ENCODE measurements at regions not wholly inside any gene's neighbourhood (a gene's known extent, or its start where the extent isn't known, plus 50 kb on each side); places are given as distances from the start of the nearest gene placed in this dataset.

GRCh38 chr18:65016631-65017371 is 734.0 kb upstream of the CDH7 start:
- Histone ChIP-seq H3K9me3 (ENCODE audit: control insufficient read depth, low read length) (peaks cover 4% of the 10 kb centered on the region), H3K4me1 (ENCODE audit: control insufficient read depth, insufficient read depth, low read length, poor library complexity, severe bottlenecking) (no peaks in the 10 kb centered on the region), H3K27ac (ENCODE audit: insufficient read depth, low read length, poor library complexity, severe bottlenecking) (no peak overlapping the region), H3K36me3 (ENCODE audit: control insufficient read depth, insufficient read depth, low read length) (no peaks in the 10 kb centered on the region), H3K4me3 (ENCODE audit: insufficient read depth, low read depth, low read length, poor library complexity, severe bottlenecking) (no peak overlapping the region), H3K27me3 (replicated peaks; ENCODE audit: control insufficient read depth, insufficient read depth, low read length, poor library complexity, severe bottlenecking) (no peaks in the 10 kb centered on the region)
- no peak for DNase-seq

- no peak for DNase-seq
- no peaks in the 10 kb centered on the region for H3K27me3 ChIP-seq (replicated peaks; ENCODE audit: control insufficient read depth, insufficient read depth, low read length, poor library complexity, severe bottlenecking)
- H3K36me3 ChIP-seq (ENCODE audit: control insufficient read depth, insufficient read depth, low read length) = no peaks in the 10 kb centered on the region
- no peaks in the 10 kb centered on the region for H3K9me3 ChIP-seq (ENCODE audit: control insufficient read depth, low read length)
- no peaks in the 10 kb centered on the region for H3K4me1 ChIP-seq (ENCODE audit: control insufficient read depth, insufficient read depth, low read length, poor library complexity, severe bottlenecking)
- no peak overlapping the region for H3K27ac ChIP-seq (ENCODE audit: insufficient read depth, low read length, poor library complexity, severe bottlenecking)
- no peak overlapping the region for H3K4me3 ChIP-seq (ENCODE audit: insufficient read depth, low read depth, low read length, poor library complexity, severe bottlenecking)
Observed at GRCh38 chr18:64994370-64994769, 756.4 kb upstream of the CDH7 start.

DNA sequence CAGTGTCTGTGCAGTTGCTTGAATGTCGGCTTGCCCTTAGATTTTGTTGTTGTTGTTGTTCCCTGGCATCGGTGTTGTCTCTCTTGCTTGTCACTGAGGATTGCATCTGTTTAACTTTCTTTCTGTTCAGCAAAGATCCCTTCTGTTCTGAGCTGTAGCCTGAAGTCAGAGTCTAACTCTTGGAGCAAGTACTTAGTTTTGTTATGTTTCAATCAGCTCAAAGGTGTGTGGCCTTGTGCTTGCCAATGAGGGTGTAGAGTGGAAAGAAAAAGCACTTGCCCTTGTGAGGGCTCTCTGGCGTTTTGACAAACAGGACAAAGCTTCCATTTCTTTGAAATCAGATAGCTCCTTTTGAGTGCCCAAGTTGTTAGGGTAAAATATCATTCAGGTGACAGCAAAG is 757.1 kb upstream of the CDH7 start:
- H3K36me3 ChIP-seq (ENCODE audit: control insufficient read depth, insufficient read depth, low read length) = no peaks in the 10 kb centered on the region
- no peak overlapping the region for H3K4me3 ChIP-seq (ENCODE audit: insufficient read depth, low read depth, low read length, poor library complexity, severe bottlenecking)
- no peak overlapping the region for H3K27ac ChIP-seq (ENCODE audit: insufficient read depth, low read length, poor library complexity, severe bottlenecking)
- H3K27me3 ChIP-seq (replicated peaks; ENCODE audit: control insufficient read depth, insufficient read depth, low read length, poor library complexity, severe bottlenecking) = no peaks in the 10 kb centered on the region
- H3K4me1 ChIP-seq (ENCODE audit: control insufficient read depth, insufficient read depth, low read length, poor library complexity, severe bottlenecking) = no peaks in the 10 kb centered on the region
- DNase-seq = no peak
- H3K9me3 ChIP-seq (ENCODE audit: control insufficient read depth, low read length) = no peaks in the 10 kb centered on the region

- no peaks in the 10 kb centered on the region for H3K27me3 ChIP-seq (replicated peaks; ENCODE audit: control insufficient read depth, insufficient read depth, low read length, poor library complexity, severe bottlenecking)
- DNase-seq = no peak
- H3K4me1 ChIP-seq (ENCODE audit: control insufficient read depth, insufficient read depth, low read length, poor library complexity, severe bottlenecking) = no peaks in the 10 kb centered on the region
- H3K27ac ChIP-seq (ENCODE audit: insufficient read depth, low read length, poor library complexity, severe bottlenecking) = no peak overlapping the region
- no peak overlapping the region for H3K4me3 ChIP-seq (ENCODE audit: insufficient read depth, low read depth, low read length, poor library complexity, severe bottlenecking)
- H3K36me3 ChIP-seq (ENCODE audit: control insufficient read depth, insufficient read depth, low read length) = no peaks in the 10 kb centered on the region
- no peaks in the 10 kb centered on the region for H3K9me3 ChIP-seq (ENCODE audit: control insufficient read depth, low read length)
Observed at GRCh38 chr18:64992654-64993053, 758.2 kb upstream of the CDH7 start.

DNA sequence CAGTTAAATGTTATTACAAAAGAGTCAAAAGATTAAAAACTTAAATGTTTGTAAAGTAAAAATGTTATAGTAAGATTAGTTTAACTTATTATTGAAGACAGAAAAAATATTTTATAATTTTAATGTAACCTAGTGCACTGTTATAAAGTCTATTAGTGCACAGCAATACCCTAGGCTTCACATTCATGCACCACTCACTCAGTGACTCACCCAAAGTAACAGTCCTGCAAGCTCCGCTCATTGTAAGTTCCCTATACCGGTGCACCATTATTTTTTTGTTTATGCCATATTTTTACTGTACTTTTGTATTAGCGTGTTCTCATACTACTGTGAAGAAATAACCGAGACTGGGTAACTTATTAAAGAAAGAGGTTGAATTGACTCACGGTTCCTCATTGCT is 759.7 kb upstream of the CDH7 start:
- no peaks in the 10 kb centered on the region for H3K27me3 ChIP-seq (replicated peaks; ENCODE audit: control insufficient read depth, insufficient read depth, low read length, poor library complexity, severe bottlenecking)
- no peak overlapping the region for H3K27ac ChIP-seq (ENCODE audit: insufficient read depth, low read length, poor library complexity, severe bottlenecking)
- no peaks in the 10 kb centered on the region for H3K4me1 ChIP-seq (ENCODE audit: control insufficient read depth, insufficient read depth, low read length, poor library complexity, severe bottlenecking)
- H3K36me3 ChIP-seq (ENCODE audit: control insufficient read depth, insufficient read depth, low read length) = no peaks in the 10 kb centered on the region
- no peak for DNase-seq
- H3K4me3 ChIP-seq (ENCODE audit: insufficient read depth, low read depth, low read length, poor library complexity, severe bottlenecking) = no peak overlapping the region
- H3K9me3 ChIP-seq (ENCODE audit: control insufficient read depth, low read length) = no peaks in the 10 kb centered on the region

DNA sequence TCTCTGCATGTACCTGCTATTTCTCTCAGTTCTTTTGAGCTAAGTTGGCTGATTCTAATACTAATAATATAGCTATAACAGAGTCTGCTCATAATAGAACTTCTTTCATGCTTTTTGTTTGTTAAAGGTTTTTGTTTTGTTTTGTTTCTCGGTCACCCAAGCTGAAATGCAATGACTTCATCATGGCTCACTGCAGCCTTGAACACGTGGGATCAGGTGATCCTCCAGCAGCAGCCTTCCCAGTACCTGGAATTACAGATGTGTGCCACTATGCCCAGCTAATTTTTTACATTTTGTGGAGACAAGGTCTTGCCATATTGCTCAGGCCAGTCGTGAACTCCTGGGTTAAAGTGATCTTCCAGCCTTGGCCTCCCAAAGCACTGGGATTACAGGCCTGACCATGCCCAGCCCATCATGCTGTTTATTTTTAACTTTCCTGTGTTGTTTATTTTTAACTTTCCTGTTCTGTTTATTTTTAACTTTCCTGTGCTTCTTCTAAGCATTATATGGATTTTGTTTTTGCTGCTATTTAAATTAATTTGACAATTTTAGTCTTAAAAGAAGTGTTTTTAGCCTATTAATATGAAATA is 763.8 kb upstream of the CDH7 start:
- Histone ChIP-seq H3K4me3 (ENCODE audit: insufficient read depth, low read depth, low read length, poor library complexity, severe bottlenecking) (no peak overlapping the region), H3K27ac (ENCODE audit: insufficient read depth, low read length, poor library complexity, severe bottlenecking) (no peak overlapping the region), H3K4me1 (ENCODE audit: control insufficient read depth, insufficient read depth, low read length, poor library complexity, severe bottlenecking) (no peaks in the 10 kb centered on the region), H3K27me3 (replicated peaks; ENCODE audit: control insufficient read depth, insufficient read depth, low read length, poor library complexity, severe bottlenecking) (no peaks in the 10 kb centered on the region), H3K36me3 (ENCODE audit: control insufficient read depth, insufficient read depth, low read length) (no peaks in the 10 kb centered on the region), H3K9me3 (ENCODE audit: control insufficient read depth, low read length) (no peaks in the 10 kb centered on the region)
- no peak for DNase-seq

DNA sequence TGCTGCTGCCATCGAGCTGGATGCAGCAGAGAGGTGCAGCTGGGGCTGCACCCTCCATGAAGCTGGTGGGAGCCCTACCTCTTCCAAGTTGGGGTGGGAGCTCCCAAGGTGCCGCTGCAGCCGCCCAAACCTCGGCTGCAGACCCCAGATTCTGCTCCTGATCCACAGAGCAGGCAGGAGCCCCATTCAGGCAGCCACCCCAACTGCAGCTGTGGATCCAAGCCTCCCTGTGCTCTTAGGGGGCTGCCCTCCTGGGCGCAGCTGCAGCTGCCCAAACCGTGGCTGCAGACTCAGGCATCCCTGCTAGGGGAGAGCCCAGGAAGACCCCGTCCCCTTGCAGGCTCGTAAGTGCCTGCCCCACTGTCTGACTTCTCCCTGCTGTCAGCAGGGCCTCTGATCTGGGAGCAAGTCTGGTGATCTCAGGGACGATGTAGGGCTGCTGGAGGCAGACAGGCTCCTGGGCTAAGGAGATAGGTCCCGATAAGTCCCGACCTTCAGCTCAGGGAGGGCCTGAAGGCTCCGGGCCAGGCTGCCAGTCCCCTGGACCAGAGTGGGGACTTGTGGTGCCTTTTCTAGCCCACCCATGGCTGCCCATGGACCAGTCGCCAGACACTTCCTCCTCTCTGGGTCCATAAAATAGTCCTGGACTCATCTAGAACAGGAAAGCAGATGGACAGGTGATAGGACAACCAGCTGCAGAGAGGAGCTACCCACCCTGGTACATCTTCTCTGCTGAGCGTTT is 767.1 kb upstream of the CDH7 start:
- no peak overlapping the region for H3K4me3 ChIP-seq (ENCODE audit: insufficient read depth, low read depth, low read length, poor library complexity, severe bottlenecking)
- no peaks in the 10 kb centered on the region for H3K36me3 ChIP-seq (ENCODE audit: control insufficient read depth, insufficient read depth, low read length)
- DNase-seq = no peak
- no peaks in the 10 kb centered on the region for H3K4me1 ChIP-seq (ENCODE audit: control insufficient read depth, insufficient read depth, low read length, poor library complexity, severe bottlenecking)
- H3K27ac ChIP-seq (ENCODE audit: insufficient read depth, low read length, poor library complexity, severe bottlenecking) = no peak overlapping the region
- no peaks in the 10 kb centered on the region for H3K9me3 ChIP-seq (ENCODE audit: control insufficient read depth, low read length)
- H3K27me3 ChIP-seq (replicated peaks; ENCODE audit: control insufficient read depth, insufficient read depth, low read length, poor library complexity, severe bottlenecking) = no peaks in the 10 kb centered on the region

- Histone ChIP-seq H3K27me3 (replicated peaks; ENCODE audit: control insufficient read depth, insufficient read depth, low read length, poor library complexity, severe bottlenecking) (no peaks in the 10 kb centered on the region), H3K36me3 (ENCODE audit: control insufficient read depth, insufficient read depth, low read length) (no peaks in the 10 kb centered on the region), H3K4me3 (ENCODE audit: insufficient read depth, low read depth, low read length, poor library complexity, severe bottlenecking) (no peak overlapping the region), H3K4me1 (ENCODE audit: control insufficient read depth, insufficient read depth, low read length, poor library complexity, severe bottlenecking) (no peaks in the 10 kb centered on the region), H3K9me3 (ENCODE audit: control insufficient read depth, low read length) (no peaks in the 10 kb centered on the region), H3K27ac (ENCODE audit: insufficient read depth, low read length, poor library complexity, severe bottlenecking) (no peak overlapping the region)
- DNase-seq = no peak
Observed at GRCh38 chr18:64982414-64983055, 768.3 kb upstream of the CDH7 start.

- no peaks in the 10 kb centered on the region for H3K27me3 ChIP-seq (replicated peaks; ENCODE audit: control insufficient read depth, insufficient read depth, low read length, poor library complexity, severe bottlenecking)
- H3K9me3 ChIP-seq (ENCODE audit: control insufficient read depth, low read length) = no peaks in the 10 kb centered on the region
- no peaks in the 10 kb centered on the region for H3K36me3 ChIP-seq (ENCODE audit: control insufficient read depth, insufficient read depth, low read length)
- H3K4me3 ChIP-seq (ENCODE audit: insufficient read depth, low read depth, low read length, poor library complexity, severe bottlenecking) = no peak overlapping the region
- no peak for DNase-seq
- H3K27ac ChIP-seq (ENCODE audit: insufficient read depth, low read length, poor library complexity, severe bottlenecking) = no peak overlapping the region
- H3K4me1 ChIP-seq (ENCODE audit: control insufficient read depth, insufficient read depth, low read length, poor library complexity, severe bottlenecking) = no peaks in the 10 kb centered on the region
Observed at GRCh38 chr18:64981915-64982314, 768.9 kb upstream of the CDH7 start.

DNA sequence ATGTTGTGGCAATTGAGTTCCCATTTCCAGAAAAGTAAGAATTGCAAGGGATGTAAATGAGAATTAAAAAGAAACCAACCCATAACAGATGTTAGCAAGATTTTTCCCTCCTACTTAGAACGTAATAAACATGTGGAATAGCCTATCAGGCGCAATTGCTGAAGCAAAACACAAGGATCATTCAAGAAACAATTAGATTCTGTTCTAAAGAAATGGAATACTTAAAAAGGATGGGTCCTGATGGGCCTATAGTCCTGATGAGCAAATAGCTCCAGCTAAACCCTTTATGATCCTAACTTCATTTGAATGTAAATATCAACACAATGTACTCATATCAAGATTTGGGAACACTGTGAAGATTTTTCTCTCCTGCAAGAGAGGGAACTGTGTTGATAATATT is 771.0 kb upstream of the CDH7 start:
- H3K4me1 ChIP-seq (ENCODE audit: control insufficient read depth, insufficient read depth, low read length, poor library complexity, severe bottlenecking) = no peaks in the 10 kb centered on the region
- no peak for DNase-seq
- no peaks in the 10 kb centered on the region for H3K27me3 ChIP-seq (replicated peaks; ENCODE audit: control insufficient read depth, insufficient read depth, low read length, poor library complexity, severe bottlenecking)
- no peaks in the 10 kb centered on the region for H3K9me3 ChIP-seq (ENCODE audit: control insufficient read depth, low read length)
- H3K27ac ChIP-seq (ENCODE audit: insufficient read depth, low read length, poor library complexity, severe bottlenecking) = no peak overlapping the region
- no peak overlapping the region for H3K4me3 ChIP-seq (ENCODE audit: insufficient read depth, low read depth, low read length, poor library complexity, severe bottlenecking)
- no peaks in the 10 kb centered on the region for H3K36me3 ChIP-seq (ENCODE audit: control insufficient read depth, insufficient read depth, low read length)
